GM19438 (cell line): ENCODE measurements at regions not wholly inside any gene's neighbourhood (a gene's known extent, or its start where the extent isn't known, plus 50 kb on each side); places are given as distances from the start of the nearest gene placed in this dataset.

Experiments
- ATAC-seq: cut with Tn5 transposase; IDR thresholded peaks from one replicate; pipeline ENCODE4 v1.9.1; 2021; ENCODE audit warnings: low read depth; ENCODE audit not compliant: unreplicated experiment

GRCh38 chr1:101316256-101316655 lies 79.4 kb downstream of the S1PR1 start:
- no peak for ATAC-seq

GRCh38 chr1:101316799-101317198 lies 80.0 kb downstream of the S1PR1 start:
- ATAC-seq = no peak

GRCh38 chr1:101317590-101317989 lies 80.8 kb downstream of the S1PR1 start:
- ATAC-seq = no peak

GRCh38 chr1:101323535-101323934 lies 86.7 kb downstream of the S1PR1 start:
- ATAC-seq = no peak

GRCh38 chr1:101325144-101325543 lies 88.3 kb downstream of the S1PR1 start:
- ATAC-seq = no peak

GRCh38 chr1:101330427-101331130 lies 93.8 kb downstream of the S1PR1 start:
- no peak for ATAC-seq

GRCh38 chr1:101331794-101332193 lies 95.0 kb downstream of the S1PR1 start:
- ATAC-seq = no peak

GRCh38 chr1:101332633-101333032 lies 95.8 kb downstream of the S1PR1 start:
- ATAC-seq = no peak

GRCh38 chr1:101333186-101333585 lies 96.4 kb downstream of the S1PR1 start:
- no peak for ATAC-seq

GRCh38 chr1:101337968-101338367 lies 101.1 kb downstream of the S1PR1 start:
- ATAC-seq = no peak

- no peak for ATAC-seq
These were observed 102.1 kb downstream of the S1PR1 start for GRCh38 chr1:101338714-101339430.

GRCh38 chr1:101344745-101345144 lies 107.9 kb downstream of the S1PR1 start:
- no peak for ATAC-seq

GRCh38 chr1:101346419-101346818 lies 109.6 kb downstream of the S1PR1 start:
- no peak for ATAC-seq

- ATAC-seq = no peak
These were observed 119.2 kb downstream of the S1PR1 start for GRCh38 chr1:101356013-101356412.

GRCh38 chr1:101356604-101357443 lies 120.0 kb downstream of the S1PR1 start:
- peak; percentile 36 for ATAC-seq

- ATAC-seq = peak; percentile 99
These were observed 120.7 kb downstream of the S1PR1 start for GRCh38 chr1:101357444-101357986.

GRCh38 chr1:101360506-101360905 lies 123.7 kb downstream of the S1PR1 start:
- no peak for ATAC-seq

GRCh38 chr1:101363891-101364318 lies 127.1 kb downstream of the S1PR1 start:
- ATAC-seq = no peak

- no peak for ATAC-seq
These were observed 127.7 kb downstream of the S1PR1 start for GRCh38 chr1:101364370-101365120.

- ATAC-seq = no peak
These were observed 128.4 kb downstream of the S1PR1 start for GRCh38 chr1:101365186-101365585.
